H1 (cell line): ENCODE measurements at regions not wholly inside any gene's neighbourhood (a gene's known extent, or its start where the extent isn't known, plus 50 kb on each side); places are given as distances from the start of the nearest gene placed in this dataset.

Experiments
- CTCF ChIA-PET: fragments of 300-600 bp; sonication (Branson Sonifier 250); formaldehyde crosslinking; loops from one replicate; lab custom pipeline; 2021; ENCODE audit not compliant: partially characterized antibody; lab: Charles Lee
- POLR2A ChIA-PET: fragments of 300-600 bp; sonication (Branson Sonifier 250); formaldehyde crosslinking; loops from one replicate; lab custom pipeline; 2021; ENCODE audit warnings: inconsistent platforms; ENCODE audit not compliant: partially characterized antibody; lab: Charles Lee
- DNase-seq, 2 experiments: peaks; one replicate each; pipeline versions ENCODE4 v3.0.0 to v3.0.0-alpha.2; 2010 to 2022; ENCODE audit warnings: low spot score in 2 of 2, low read depth in 1 of 2, mixed read lengths in 1 of 2
- FAIRE-seq: peaks from 2 replicates; lab custom pipeline; 2011; peaks lifted over from hg19 to GRCh38; lab: Jason Lieb, UNC
- H2AFZ ChIP-seq: 2 replicates; pipeline ENCODE4 v1.8.1; 2012; ENCODE audit warnings: low read length, inconsistent platforms
- H2AK5ac ChIP-seq: 2 replicates; pipeline ENCODE4 v1.6.1; 2013; ENCODE audit warnings: low read depth, low read length
- H2BK120ac ChIP-seq: replicated peaks from 2 replicates; pipeline ENCODE3; 2013; ENCODE audit warnings: low read depth, low read length, inconsistent platforms
- H2BK12ac ChIP-seq: 2 replicates; pipeline ENCODE4 v1.6.1; 2013; ENCODE audit warnings: low read depth, low read length
- H2BK15ac ChIP-seq: 2 replicates; pipeline ENCODE4 v1.6.1; 2013; ENCODE audit warnings: low read length
- H2BK20ac ChIP-seq: 2 replicates; pipeline ENCODE4 v1.6.1; 2013; ENCODE audit warnings: low read length
- H2BK5ac ChIP-seq: 2 replicates; pipeline ENCODE4 v1.6.1; 2013; ENCODE audit warnings: low read depth, low read length
- H3K14ac ChIP-seq: 2 replicates; pipeline ENCODE4 v1.6.1; 2013; ENCODE audit warnings: inconsistent platforms; ENCODE audit not compliant: insufficient read length
- H3K18ac ChIP-seq: 2 replicates; pipeline ENCODE4 v1.6.1; 2013; ENCODE audit warnings: low read length; ENCODE audit errors: extremely low read depth
- H3K23ac ChIP-seq: 2 replicates; pipeline ENCODE4 v1.6.1; 2013; ENCODE audit warnings: inconsistent platforms; ENCODE audit not compliant: insufficient read length
- H3K23me2 ChIP-seq: 2 replicates; pipeline ENCODE4 v1.6.1; 2013; ENCODE audit warnings: low read depth, low read length
- H3K27ac ChIP-seq: 2 replicates; pipeline ENCODE4 v1.6.1; 2011; ENCODE audit warnings: low read depth, low read length, inconsistent platforms
- H3K27me3 ChIP-seq, 4 experiments: replicated peaks in 1 of 4; 1 replicate in 1 of 4; 2 replicates in 3 of 4; pipeline versions ENCODE4 v1.6.1 to v1.8.1; 2011 to 2013; ENCODE audit warnings: low read length in 3 of 4, mild to moderate bottlenecking in 3 of 4, inconsistent platforms in 2 of 4, mixed read lengths in 2 of 4, moderate library complexity in 1 of 4; ENCODE audit not compliant: control insufficient read depth in 3 of 4, insufficient read depth in 3 of 4; ENCODE audit errors: extremely low read depth in 1 of 4
- H3K36me3 ChIP-seq, 4 experiments: 2 replicates each; pipeline versions ENCODE4 v1.6.1 to v1.8.1; 2011 to 2013; ENCODE audit warnings: mild to moderate bottlenecking in 4 of 4, low read length in 3 of 4, moderate library complexity in 2 of 4, control low read depth in 1 of 4, inconsistent platforms in 1 of 4; ENCODE audit not compliant: insufficient read depth in 4 of 4, control insufficient read depth in 2 of 4
- H3K4ac ChIP-seq: replicated peaks from 2 replicates; pipeline ENCODE3; 2013; ENCODE audit warnings: low read length, low read depth, mixed read lengths, inconsistent platforms; ENCODE audit not compliant: insufficient read length
- H3K4me1 ChIP-seq, 4 experiments: replicated peaks in 1 of 4; 1 replicate in 1 of 4; 2 replicates in 3 of 4; pipeline versions ENCODE4 v1.6.1 to v1.8.1; 2011 to 2013; ENCODE audit warnings: low read length in 3 of 4, inconsistent platforms in 2 of 4, mixed read lengths in 1 of 4; ENCODE audit not compliant: insufficient read depth in 4 of 4, control insufficient read depth in 3 of 4
- H3K4me2 ChIP-seq, 2 experiments: 2 replicates each; pipeline versions ENCODE4 v1.6.1 to v1.8.1; 2011 to 2013; ENCODE audit warnings: low read depth in 2 of 2, low read length in 2 of 2, control low read depth in 1 of 2, inconsistent platforms in 1 of 2, mild to moderate bottlenecking in 1 of 2; ENCODE audit not compliant: insufficient read depth in 1 of 2
- H3K4me3 ChIP-seq, 4 experiments: fragments of 200-600, 300-600 bp in 1 of 4; sonication (generic), shearing (Covaris generic), sonication (Bioruptor Twin) in 1 of 4; 2 replicates each; pipeline versions ENCODE4 v1.5.1 to v1.8.1; 2011 to 2016; ENCODE audit warnings: low read length in 4 of 4, low read depth in 3 of 4, control low read depth in 2 of 4, inconsistent platforms in 2 of 4, mild to moderate bottlenecking in 2 of 4, mixed read lengths in 1 of 4, moderate library complexity in 1 of 4; ENCODE audit not compliant: insufficient read depth in 2 of 4; ENCODE audit errors: extremely low read depth in 1 of 4
- H3K56ac ChIP-seq: replicated peaks from 2 replicates; pipeline ENCODE3; 2013; ENCODE audit warnings: low read depth, mild to moderate bottlenecking, mixed read lengths, low read length, inconsistent platforms; ENCODE audit not compliant: insufficient read length
- H3K79me1 ChIP-seq: 2 replicates; pipeline ENCODE4 v1.6.1; 2013; ENCODE audit warnings: low read depth, low read length, control low read depth
- H3K79me2 ChIP-seq, 2 experiments: 2 replicates each; pipeline versions ENCODE4 v1.6.1 to v1.8.1; 2012 to 2013; ENCODE audit warnings: low read length in 2 of 2, mild to moderate bottlenecking in 2 of 2, inconsistent platforms in 1 of 2; ENCODE audit not compliant: insufficient read depth in 2 of 2, control insufficient read depth in 1 of 2
- H3K9ac ChIP-seq, 4 experiments: replicated peaks in 1 of 4; 1 replicate in 1 of 4; 2 replicates in 3 of 4; pipeline versions ENCODE4 v1.6.1 to v1.8.1; 2011 to 2013; ENCODE audit warnings: low read depth in 3 of 4, low read length in 3 of 4, control low read depth in 2 of 4, mild to moderate bottlenecking in 2 of 4, moderate library complexity in 2 of 4, inconsistent platforms in 1 of 4; ENCODE audit errors: extremely low read depth in 1 of 4
- H3K9me3 ChIP-seq, 2 experiments: 2 replicates each; pipeline versions ENCODE4 v1.6.1 to v1.8.1; 2012 to 2013; ENCODE audit warnings: mild to moderate bottlenecking in 2 of 2, moderate library complexity in 2 of 2, control low read depth in 1 of 2, inconsistent platforms in 1 of 2, low read depth in 1 of 2, low read length in 1 of 2, mixed read lengths in 1 of 2; ENCODE audit not compliant: insufficient read depth in 2 of 2
- H4K20me1 ChIP-seq, 2 experiments: replicated peaks in 1 of 2; 2 replicates each; pipeline versions ENCODE3 to v1.8.1; 2011 to 2013; ENCODE audit warnings: inconsistent platforms in 2 of 2, low read length in 2 of 2, mild to moderate bottlenecking in 1 of 2; ENCODE audit not compliant: insufficient read depth in 2 of 2, control insufficient read depth in 1 of 2
- H4K5ac ChIP-seq: 2 replicates; pipeline ENCODE4 v1.6.1; 2013; ENCODE audit warnings: low read length, low read depth, mixed read lengths, inconsistent platforms; ENCODE audit not compliant: insufficient read length
- H4K8ac ChIP-seq: 2 replicates; pipeline ENCODE4 v1.8.0; 2013; ENCODE audit warnings: mild to moderate bottlenecking, moderate library complexity, low read length, inconsistent platforms; ENCODE audit not compliant: insufficient read depth; ENCODE audit errors: extremely low read depth
- H4K91ac ChIP-seq: replicated peaks from 2 replicates; pipeline ENCODE3; 2013; ENCODE audit warnings: low read length, mixed read lengths, inconsistent platforms; ENCODE audit not compliant: insufficient read length
- SUZ12 ChIP-seq: fragments of 200-600 bp; sonication (generic); IDR thresholded peaks from 2 replicates; pipeline ENCODE4 v1.6.1; 2012; ENCODE audit warnings: mild to moderate bottlenecking, inconsistent platforms, low read length, moderate library complexity, mixed read lengths
- WGBS, 2 experiments: shearing (Covaris generic) in 1 of 2; methylation state at CpG; one replicate each; pipeline versions ENCODE4 v1.1.6 to v1.1.7; 2013 to 2015; ENCODE audit warnings: low lambda C conversion rate in 2 of 2, mixed read lengths in 2 of 2, inconsistent platforms in 1 of 2, low coverage in 1 of 2, missing lambda C conversion rate in 1 of 2; ENCODE audit not compliant: insufficient replicate concordance in 2 of 2, insufficient coverage in 1 of 2, insufficient read length in 1 of 2; ENCODE audit errors: extremely low coverage in 1 of 2, missing lambda C conversion rate in 1 of 2; 5-methylcytosine and 5-hydroxymethylcytosine counted together

DNA sequence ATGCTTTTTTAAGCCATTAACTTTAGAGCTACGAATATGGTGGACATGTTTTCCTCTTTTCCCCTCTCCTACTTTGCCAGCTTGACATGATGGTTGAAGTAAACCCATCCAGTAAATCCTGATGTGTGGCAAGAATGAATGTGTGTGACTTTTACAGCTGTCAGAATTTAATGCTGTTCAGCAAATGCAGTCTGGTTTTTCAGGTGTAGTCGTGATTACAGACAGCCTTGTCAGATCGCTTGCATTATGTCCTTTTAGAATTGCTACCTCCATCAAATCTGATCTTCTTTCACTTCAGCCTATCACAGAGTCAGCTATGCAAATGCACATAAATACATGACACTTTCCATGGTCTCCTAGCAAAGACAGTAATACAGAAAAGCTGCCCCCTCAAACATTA lies 278.5 kb downstream of the FBXO15 start:
- Histone ChIP-seq H3K4me1 (peaks cover 0 to 2% (median 0%) of the 10 kb centered on the region in 4 experiments; a peak in 1 of 7 replicates), H3K9me3 (no peaks in the 10 kb centered on the region), H4K91ac (no peak overlapping the region), H4K5ac (no peak overlapping the region), H3K23ac (no peak overlapping the region), H3K27ac (no peak overlapping the region), H2AFZ (no peak overlapping the region), H3K4me2 (no peak overlapping the region), H2BK5ac (no peak overlapping the region), H3K27me3 (no peaks in the 10 kb centered on the region), H4K8ac (no peak overlapping the region), H2BK120ac (no peak overlapping the region), H3K4ac (no peak overlapping the region), H3K79me2 (no peaks in the 10 kb centered on the region), H2BK20ac (no peak overlapping the region), H4K20me1 (no peaks in the 10 kb centered on the region), H3K9ac (no peak overlapping the region), H3K23me2 (no peaks in the 10 kb centered on the region; the same call in 1 of the 2 replicates), H2AK5ac (no peak overlapping the region), H3K56ac (no peak overlapping the region), H3K18ac (no peak overlapping the region), H3K79me1 (no peaks in the 10 kb centered on the region), H3K4me3 (no peak overlapping the region), H3K14ac (no peak overlapping the region), H3K36me3 (no peaks in the 10 kb centered on the region), H2BK15ac (no peak overlapping the region), H2BK12ac (no peak overlapping the region)
- 94% methylated on average over 2 of the region's 3 CpGs; no CpG with 5 or more reads in 1 of the 2 experiments for WGBS, 2 experiments
- DNase-seq, result no peak
- TF ChIP-seq SUZ12, result no peak
- no peak for FAIRE-seq
- ChIA-PET CTCF (interaction anchor here (0.8 kb wide), 1 partner anchor 20 kb away, joined by 3 read pairs; no protein-coding TSS in a partner anchor), POLR2A (no interaction called here)
